GM18499 (cell line): ENCODE measurements at regions not wholly inside any gene's neighbourhood (a gene's known extent, or its start where the extent isn't known, plus 50 kb on each side); places are given as distances from the start of the nearest gene placed in this dataset.

Experiments used
- ATAC-seq: cut with Tn5 transposase; IDR thresholded peaks from one replicate; pipeline ENCODE4 v1.9.1; 2021; ENCODE audit warnings: moderate number of reproducible peaks; ENCODE audit not compliant: insufficient read depth, unreplicated experiment

DNA sequence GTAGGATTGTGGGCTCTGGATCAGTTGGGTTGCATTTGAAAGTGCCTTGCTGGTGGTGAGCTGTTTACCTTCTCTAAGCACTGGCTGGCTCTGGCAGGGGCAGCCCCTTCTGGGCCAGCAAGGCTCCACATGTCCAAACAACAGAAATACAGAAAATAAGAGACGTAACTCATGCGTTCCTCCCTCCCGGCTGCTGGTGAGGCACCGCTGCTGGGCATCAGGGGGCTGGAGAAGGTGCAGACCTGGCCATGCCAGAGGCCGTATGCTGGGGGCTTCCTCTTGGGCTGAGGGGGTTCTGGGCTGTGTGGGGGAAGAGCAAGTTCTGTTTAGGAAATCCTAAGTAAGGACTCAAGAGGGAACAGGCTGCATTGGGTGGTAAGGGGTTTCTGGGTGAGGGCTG, 140.6 kb downstream of the URI1 start:
- ATAC-seq, result no peak

DNA sequence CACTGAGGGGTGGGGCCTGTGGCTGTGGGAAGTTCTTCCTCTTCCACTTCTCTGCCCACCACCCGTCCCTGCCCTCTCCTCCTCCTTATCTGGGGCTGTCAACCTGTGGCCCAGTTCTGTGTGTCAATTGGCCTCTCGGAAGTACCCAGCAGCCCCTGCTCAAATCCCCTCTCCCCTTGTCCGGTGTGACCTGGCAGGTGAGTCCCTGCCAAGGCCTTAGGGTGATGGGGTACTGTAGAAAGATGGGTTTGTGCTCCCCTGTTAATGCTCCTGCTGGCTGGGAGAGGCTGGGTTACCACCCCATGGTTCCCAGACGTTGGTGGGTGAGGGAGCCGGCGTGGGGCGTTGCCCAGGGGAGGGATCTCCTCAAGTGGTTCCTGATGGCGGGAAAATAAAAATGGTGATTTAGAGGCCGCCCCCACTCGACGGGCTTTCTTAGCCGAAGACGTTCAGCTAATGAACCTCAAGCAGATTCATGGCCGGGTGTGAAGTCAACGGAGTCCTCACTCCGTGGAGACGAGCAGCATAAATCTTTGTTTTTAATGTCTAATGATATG, 141.2 kb downstream of the URI1 start:
- ATAC-seq, result no peak

DNA sequence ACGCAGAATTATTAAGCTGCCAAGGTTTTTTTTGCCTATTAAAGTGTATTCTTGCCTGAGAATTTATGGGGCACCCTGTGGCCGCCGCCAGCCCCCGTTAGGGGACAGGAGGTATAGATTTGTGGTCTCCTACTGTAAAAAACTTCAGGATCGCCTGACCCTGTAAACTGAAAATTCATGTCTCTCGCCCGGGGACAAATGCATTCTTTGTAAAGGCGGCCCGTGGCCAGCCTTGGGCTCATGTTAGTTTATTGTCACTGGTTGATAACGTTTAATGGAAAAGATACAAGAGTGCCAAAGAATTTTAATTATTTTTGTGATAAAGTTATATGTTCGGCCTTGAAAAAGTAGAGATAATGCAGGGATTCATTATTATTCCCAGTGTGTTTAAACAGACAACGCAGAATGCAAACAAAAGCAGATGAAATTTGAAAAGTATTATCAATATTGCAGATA, 141.7 kb downstream of the URI1 start:
- no peak for ATAC-seq

DNA sequence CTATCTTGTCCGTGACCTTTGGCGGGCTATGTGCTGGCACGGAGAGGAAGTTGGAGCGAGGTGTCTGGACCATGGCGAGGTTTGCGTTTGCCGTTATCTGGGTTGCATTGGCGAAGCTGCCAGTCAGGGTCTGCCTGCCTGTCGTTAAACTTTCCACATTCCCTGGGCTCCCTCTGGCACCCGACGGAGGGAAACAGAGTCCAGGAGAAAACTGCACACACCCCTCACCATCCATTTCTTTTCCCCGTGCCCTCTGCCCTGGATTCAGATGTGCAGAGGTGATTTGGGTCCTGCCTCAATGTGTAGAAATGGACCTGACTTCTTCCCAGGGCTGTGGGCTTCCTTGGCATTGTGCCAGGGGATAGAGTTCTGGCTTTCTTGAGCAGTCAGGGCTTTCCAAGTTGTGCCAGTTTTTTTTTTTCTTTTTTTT, 142.4 kb downstream of the URI1 start:
- no peak for ATAC-seq

DNA sequence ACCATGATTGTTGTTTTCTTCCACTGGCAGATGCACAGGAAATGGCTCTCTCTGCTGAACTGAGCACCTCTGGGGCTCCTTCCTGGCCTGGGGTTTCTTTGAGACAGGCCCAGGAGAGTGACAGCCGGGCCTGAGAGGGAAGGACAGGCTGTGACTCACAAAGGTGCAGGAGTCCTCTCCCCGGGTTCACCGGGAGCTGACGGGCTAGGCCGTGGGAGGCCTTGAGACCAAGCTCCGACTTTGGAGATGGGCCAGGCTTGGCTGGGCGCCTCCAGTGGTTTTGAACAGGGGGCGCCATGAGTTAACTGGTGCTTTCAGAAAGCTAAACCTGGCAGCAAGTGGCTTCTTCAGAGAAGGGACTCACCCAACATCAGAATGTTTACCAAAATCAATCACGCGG, 143.4 kb downstream of the URI1 start:
- no peak for ATAC-seq

DNA sequence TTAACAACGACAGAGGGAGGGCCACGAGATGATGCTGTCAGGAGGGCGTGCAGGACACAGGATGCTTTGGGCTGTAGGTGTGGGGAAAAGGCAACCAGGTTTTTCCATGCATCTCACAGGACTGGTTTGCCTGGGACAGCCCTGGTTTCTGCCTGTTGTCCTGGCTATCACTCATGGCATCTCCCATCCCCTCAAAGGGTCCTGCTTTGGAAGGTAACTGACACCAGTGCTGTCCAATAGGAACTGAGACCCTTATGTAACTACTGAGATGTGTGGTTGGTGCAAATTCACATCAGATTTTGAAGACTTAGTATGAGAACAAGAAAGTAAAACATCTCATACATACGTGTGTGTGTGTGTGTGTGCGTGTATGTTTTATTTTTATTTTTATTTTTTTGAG, 144.2 kb downstream of the URI1 start:
- ATAC-seq, result no peak

DNA sequence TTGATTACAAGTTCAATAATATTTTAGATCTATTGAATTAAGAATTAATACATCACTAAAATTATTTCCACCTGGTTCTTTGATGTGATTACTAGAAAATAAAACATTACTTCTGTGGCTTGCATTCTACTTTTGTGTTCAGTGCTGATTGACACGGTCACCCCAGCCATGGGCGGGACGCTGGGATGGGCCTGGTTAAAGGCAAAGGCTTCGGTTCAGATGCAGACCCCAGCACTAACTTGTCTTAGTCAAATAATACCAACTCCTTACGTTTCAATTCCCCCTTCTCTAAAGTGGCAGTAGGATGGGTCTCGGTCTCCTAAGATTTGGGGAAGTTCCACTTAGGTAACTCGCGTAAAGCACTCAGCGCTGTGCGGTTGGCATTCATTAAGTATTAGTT, 144.9 kb downstream of the URI1 start:
- no peak for ATAC-seq

DNA sequence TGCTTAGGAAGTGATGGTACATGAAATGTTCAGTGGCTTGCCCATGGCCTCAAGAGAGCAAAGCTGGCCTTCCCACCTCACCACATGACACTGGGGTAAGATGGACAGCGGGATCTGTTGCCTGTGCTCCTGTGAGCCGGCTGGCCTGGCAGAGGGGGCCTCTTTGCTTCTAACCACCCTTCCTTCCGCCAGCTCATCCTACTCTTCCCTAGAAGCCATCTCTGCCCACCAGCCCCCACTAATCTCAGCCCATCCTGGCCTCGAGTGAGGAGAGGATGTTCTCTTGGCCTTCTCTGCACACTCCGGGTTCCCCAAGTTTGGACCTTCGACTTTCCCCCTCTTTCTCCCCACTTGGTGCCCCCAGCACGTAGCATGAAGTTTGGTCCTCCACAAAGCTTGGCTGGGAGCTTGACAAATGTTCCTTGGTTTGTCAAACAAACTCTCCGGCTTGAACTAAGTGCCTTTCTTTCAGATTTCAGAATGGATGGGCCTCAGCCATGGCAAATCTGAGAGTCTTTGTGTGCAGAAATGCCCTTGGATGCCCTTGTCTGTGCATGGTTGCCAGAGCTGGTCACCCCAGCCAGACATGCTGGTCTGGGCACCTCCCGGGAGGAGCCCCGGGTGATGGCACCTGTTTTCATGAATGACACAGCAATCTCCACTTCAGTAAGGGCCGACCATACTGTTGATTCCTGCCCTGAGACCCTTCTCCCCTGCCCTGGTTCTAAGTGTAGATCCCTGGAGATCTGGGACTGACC, 145.5 kb downstream of the URI1 start:
- no peak for ATAC-seq

DNA sequence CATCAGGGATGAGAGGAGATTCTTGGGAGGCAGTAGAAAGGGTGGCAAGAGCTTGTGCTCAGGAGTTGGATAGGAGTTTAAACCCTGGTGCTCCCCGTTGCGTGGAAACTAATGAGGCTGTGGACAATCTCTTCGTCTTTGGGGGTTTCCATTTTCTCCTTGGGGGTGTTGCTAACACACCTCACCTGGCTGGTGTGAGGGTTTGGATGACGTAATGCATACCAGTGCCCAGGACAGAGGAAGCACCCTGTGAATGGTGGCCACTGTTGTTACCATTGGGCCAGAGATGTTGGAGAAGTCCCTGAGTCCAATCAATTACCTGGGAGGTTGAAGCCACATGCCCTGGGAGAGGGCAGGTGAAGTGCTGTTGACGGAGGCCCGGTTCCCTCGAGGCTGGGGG, 146.5 kb downstream of the URI1 start:
- ATAC-seq, result no peak

DNA sequence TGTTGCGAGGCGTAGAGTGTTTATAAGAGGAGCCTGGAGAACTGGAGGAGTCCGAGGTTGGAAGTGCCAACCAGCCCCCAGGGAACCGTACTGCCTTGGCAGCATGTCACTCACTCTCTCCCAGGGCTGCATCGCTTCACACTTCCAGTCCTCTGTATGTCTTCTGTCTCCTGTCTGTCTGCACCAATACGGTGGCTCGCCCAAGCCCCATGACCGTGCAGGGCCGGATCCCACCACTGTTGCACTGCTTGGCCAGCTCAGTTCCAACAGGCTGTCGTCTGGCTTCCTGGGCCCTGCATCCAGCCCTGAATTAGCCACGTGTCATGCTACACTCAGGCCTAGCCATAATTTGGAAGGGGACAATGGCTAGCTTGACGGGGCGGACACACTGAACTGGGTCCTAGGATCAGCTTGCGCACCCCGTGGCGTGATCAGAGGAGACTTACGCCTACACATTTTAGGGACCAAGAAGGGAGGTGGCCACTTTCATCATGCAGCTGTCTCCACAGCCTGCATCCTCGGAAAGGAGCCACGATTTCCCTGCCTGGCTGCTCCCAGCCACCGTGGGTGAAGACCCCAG, 147.1 kb downstream of the URI1 start:
- ATAC-seq, result no peak

DNA sequence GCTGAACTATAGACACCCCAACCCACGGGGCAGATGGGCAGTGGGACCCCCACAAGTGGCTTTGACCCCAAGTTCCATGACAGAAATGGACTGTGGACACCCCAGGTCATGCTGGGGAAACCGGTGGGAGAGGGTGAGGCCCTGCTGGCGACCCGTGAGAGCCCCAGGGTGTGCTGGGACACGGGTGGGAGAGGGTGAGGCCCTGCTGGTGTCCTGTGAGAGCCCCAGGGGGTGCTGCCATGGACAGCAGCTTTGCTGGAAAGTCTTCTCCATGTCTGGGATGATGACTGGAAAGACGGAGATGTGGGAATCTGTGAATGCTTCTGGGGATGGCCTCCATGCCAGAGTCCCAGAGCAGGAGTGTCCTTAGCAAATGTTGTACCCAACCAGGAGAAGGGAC, 148.4 kb downstream of the URI1 start:
- ATAC-seq, result no peak

DNA sequence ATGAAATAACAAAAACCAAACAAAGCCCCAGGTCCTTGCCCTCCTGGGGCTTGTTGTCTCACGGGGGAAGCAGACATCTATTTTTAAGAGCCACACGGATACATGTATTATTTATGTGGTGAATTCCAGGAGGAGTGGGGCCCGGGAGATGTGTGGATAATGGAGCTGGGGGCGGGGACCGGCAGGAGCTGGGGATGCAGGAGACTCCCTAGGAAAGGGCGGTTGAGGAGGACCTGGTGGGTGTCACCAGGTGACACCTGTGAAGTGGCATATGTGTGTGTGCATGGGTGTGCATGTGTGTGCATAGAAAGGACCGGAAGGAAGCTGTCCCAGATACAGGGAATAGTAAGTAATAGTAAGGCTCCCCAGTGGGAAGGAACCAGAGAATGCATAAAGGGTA, 148.9 kb downstream of the URI1 start:
- ATAC-seq, result no peak

DNA sequence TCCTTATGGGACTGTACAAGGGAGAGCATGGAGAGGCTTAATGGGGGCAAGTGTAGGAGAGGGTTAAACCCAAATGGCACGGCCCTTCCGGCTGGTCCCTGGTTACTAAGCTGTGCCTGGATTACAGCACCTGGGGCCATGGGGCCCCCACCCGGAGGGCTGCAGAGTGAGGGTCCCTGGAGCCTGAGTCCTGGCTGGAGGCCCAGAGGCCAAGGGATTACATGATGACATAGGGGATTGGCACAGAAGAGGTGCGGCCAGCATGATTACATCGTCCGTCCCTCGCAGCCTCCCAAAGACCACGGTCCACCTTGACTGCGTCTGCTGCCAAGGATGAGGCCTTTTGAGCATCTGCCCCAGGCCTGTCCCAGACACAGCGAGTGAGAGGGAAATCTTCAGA, 149.4 kb downstream of the URI1 start:
- no peak for ATAC-seq

DNA sequence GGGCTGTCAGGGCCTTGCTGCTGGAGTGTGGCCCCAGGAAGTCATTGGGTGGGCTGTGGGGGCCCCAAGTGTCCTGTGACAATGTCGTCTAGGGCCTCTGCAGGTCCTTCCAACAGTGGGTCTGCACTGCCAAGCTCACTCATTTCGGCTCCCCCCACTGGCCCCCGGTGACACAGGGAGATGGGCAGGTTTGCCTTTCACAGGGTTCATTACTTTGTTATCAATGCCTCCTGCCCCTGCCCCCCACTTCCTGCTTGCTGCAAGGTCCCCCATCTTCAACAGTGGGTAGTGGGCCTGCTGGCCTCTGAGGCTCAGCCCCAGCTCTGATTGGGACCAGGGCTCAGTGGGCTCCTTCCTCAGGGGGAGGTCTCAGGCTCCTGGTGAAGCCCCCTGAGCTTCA, 149.8 kb downstream of the URI1 start:
- ATAC-seq, result no peak

DNA sequence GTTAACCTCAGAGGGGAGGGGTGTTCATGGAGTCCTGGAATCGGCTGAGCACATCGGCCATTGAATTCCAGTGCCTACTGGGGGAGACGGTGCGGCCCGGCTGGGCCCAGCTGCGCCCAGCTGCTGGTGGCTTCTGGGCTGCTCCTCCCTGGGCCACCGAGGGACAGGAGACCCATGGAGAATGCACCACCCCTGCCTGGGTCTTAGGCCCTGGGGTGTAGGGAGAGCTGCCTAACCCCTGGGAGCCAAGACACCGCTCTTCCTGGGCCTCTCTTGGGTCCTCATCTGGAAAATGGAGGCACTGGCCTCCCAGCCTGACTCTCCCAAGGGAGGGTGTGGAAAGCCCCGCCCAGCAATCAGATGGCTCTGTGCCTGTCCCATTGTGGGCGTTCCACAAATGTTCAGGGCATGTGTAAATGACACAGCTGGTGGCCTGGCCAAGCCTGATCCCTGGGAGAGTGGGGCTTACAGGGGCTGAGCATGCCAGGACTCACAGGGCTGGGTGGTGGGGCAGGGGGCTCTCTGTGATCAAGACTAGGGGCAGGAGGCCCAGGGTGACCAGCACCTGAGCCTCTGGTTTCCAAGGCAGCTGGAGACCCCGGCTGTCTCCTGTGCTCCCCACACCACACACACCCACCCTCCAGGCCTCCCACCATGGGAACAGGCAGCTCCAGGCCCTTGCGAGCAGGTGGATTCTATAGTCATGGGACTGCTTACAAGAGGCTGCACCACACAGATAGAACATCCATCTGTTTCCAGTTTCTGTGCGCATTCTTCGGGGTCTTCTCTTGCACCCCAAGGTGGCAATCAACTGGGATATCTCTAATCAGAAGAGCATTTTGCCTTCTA, 150.9 kb downstream of the URI1 start:
- ATAC-seq, result no peak

DNA sequence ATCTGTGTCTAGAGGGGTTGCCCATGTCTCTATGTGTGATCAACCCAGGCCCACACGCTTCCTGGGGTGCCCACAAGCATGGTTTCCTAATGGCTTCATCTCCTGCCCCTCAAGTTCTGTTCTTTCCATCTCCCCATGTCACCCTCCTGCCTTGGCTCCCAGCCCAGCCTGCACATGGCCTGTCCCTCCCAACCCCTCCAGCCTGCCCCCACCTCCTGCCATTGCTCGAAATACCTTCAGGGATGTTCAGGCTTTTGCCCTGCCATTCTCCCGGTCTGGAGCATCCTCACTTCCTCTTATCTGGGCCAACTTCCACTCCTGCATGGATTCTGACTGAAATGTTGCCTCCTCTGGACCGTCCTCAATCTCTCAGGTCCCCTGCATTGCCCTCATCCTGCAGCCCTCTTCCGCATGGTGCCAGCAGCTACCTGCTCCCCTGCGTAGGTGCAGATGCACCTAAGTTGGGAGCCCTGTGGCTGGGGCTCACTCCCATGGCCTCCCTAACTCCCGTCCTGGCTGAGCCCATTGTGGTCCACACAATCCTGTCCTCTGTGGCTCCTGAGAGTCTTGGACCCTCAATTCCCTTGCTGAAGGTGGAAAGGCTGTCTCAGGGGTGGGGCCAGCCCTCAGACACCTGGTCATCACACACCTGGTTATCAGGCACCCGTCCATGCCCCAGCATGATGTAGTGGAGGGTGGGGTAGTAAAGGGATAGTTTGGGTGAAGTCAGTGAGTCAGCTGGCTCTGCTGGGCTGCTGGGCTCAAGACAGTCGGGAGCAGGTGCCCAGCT, 152.1 kb downstream of the URI1 start:
- no peak for ATAC-seq

DNA sequence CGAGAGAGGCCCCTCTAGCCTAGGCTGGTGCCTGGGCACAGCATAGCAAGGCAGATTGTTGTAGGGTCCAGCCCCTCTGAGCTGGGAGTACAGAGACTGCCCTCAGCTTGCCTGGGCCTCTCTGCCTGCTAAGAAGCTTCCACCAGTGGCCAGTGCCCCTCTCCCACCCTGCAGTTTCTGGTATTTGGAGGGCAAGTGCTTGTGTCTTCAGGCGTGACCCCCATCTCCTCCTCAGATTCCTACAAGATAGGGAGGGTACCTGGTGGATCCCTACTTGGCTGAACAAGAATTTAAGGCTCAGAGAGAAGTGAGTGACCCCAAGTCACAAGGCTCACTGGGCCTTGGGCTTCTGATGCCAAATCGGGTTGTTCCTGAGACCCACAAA, 152.7 kb downstream of the URI1 start:
- no peak for ATAC-seq

DNA sequence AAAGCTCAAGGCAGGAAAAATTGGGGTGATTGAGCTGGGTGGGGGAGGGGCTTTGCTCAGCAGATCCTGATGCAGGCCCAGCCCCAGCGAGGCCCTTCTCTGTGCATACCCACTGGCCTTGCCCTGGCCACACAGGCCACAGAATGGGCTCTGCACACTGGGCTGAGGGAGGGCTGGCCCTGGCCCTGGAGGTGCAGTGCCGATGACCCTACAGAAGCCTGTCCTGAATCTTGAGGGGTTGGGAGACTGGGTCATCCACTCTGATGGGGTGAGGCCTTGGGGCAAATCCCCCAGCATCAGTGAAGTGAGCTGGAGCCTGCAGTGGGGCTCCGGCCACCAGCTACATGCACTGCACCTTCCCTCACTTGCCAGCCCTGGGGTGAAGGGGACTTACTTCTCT, 153.1 kb downstream of the URI1 start:
- ATAC-seq, result no peak

DNA sequence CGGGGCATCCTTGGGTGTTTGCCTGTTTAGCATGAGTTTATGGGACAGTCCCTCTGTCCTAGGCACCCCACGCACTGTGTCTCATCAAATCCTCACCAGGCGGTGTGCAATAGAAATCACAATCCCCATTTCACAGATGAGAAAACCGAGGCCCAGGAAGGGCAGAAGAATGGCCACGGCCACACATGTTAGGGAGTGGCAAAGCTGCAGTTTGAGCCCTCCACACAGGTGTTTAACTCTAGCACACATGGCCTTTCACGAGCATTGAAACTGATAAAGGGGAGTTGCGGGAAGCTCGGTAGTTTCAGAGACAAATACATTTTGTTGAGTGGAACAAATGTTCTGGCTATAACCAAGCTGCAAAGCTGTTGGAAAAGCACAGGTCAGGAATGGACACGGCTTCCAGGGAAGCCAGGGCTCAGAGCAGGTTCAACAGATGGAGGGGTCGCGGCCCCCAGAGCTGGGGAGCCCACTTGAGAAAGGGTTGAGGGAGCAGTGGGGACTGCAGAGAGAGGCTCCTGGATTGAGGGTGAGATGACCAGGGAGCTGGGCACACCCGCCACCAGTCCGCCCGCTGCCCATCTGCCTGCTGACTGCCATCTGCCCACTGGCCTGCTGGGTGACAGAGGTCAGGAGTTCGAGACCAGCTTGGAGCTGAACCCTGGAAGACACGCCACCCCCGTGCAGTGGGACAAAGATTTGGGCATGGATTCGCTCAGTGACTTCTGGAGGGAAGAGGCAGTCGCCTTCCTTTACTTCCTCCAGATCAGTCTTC, 154.7 kb downstream of the URI1 start:
- ATAC-seq, result no peak
